Stimulated activated CD8-positive, alpha-beta memory T cell treated with anti-CD3 and anti-CD28 coated beads, Interleukin-15, amount 100 ng/mL, for 4 hours (primary cell): ENCODE measurements at regions not wholly inside any gene's neighbourhood (a gene's known extent, or its start where the extent isn't known, plus 50 kb on each side); places are given as distances from the start of the nearest gene placed in this dataset.

ENCODE experiments used
- DNase-seq, 2 donors: peaks; one replicate each; pipeline ENCODE4 v3.0.0-alpha.2; 2020; ENCODE audit warnings: low read depth in 2 of 2

DNA sequence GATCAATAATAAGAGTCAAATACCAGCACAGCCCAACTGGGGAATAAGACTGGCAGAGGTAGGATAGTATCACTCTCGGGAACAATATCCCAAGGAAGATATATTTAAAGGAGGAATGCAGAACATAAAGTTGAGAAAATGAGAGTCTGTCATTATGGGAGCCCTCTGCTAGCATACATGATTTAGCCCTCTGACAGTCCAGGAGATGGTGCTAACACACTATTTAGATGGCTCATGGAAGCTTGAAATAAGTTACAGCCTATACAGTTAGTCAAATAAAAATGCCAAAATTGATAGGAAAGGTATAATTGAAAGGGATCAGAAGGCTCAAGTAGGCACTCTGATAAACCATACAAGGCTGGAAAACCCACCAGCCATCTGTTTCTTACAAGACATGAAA is 201.0 kb upstream of the NEIL3 start:
- no peak for DNase-seq

DNA sequence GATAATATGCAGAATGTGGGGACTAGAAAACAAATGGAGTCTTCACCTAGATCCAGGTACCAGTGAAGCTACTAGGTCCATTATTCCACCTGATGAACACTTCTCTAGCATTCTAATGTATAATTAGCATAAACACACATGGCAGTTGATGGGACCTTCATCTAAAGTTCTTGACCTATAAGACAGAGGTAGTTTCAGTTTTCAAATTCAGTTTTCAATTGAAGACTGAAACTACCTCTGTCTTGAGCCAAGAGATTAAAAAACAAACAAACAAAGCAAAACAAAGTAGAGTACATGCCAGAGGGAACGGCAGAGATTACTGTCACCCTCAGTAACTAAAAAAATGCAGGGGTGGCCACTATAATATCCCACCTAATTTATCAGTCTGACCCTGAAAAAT is 199.9 kb upstream of the NEIL3 start:
- DNase-seq = no peak

- no peak for DNase-seq
Measured at GRCh38 chr4:177116161-177116560, 193.5 kb upstream of the NEIL3 start.

DNA sequence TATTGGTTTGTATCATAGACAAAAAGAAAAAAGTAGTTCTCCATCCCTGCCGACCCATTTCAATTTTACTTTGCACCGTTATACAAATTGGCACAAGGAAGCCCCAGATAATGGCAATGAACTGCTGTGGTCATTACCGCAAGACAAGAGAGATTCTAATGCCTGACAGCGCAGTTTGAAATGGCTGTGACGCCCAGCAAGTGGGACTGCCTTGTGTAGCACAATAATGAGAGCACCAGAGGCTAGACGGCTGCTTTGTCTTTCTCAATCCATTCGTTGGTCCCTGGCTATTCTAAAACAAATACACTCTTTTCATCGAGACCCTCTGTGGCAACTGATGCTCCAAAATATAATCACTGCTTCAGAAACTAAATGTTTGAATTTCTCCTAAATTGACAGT is 192.4 kb upstream of the NEIL3 start:
- DNase-seq = no peak

GRCh38 chr4:177118596-177118995 is 191.1 kb upstream of the NEIL3 start:
- DNase-seq = no peak

DNA sequence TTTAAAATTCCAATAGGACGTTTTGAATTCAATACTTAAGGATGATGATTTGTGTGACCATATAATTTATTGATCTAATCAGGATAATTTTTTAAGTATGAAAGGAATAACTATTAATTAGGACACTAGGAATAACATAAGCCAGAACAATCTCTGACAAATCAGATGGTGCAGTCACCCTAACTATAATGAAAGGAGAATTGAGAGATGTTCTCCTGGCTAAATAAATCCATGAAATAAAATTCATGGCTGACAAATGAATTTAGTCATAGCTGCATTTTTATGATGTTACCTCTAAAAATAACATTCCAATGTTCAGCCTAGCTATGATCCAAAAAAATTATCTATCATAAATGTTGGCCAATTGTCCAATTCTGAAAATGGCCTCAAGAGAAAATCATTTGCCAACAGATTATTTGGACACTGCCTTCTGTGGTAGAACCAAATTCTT is 190.6 kb upstream of the NEIL3 start:
- no peak for DNase-seq

GRCh38 chr4:177119691-177120090 is 190.0 kb upstream of the NEIL3 start:
- DNase-seq = no peak

DNA sequence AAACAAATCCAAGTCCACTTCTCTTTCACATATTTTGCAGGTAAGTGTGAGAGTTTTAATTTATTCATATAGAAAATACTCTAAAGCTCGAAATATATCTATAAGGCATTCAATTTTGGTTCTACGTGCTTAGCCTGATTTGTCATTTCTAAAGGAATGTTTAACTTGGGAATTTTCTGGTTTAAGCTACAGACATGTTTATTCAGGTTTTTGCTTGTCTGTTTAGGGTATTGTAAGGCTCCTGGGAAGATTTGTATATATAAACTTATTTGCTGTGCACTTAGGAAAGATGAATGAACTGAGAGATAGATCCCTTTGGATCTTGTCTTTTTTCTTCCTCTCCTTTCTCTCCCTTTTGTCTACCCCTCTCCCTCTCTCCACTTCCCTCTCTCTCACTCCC is 185.9 kb upstream of the NEIL3 start:
- no peak for DNase-seq

- no peak for DNase-seq
Measured at GRCh38 chr4:177124349-177125064, 185.2 kb upstream of the NEIL3 start.

DNA sequence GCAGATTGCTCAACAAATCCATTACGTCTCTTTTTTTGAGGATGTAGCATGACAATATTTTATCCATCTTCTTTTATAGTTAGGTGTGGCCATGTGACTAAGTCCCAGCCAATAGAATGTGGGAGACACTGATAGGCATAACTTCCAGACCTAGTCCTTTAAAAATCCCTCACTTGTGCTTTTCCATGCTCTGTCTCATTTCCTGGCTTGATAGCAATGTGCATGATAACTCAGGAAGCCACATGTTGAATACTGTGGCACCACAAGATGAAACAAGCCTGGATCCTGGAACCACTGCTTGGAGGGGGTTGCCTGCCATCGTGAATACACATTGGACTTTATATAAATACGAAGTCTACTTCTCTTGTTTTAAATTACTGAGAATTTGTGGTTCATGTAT is 184.0 kb upstream of the NEIL3 start:
- DNase-seq = no peak

GRCh38 chr4:177127658-177128057 is 182.0 kb upstream of the NEIL3 start:
- DNase-seq = no peak

GRCh38 chr4:177128306-177128705 is 181.4 kb upstream of the NEIL3 start:
- no peak for DNase-seq

GRCh38 chr4:177131736-177132135 is 177.9 kb upstream of the NEIL3 start:
- no peak for DNase-seq

GRCh38 chr4:177147668-177148067 is 162.0 kb upstream of the NEIL3 start:
- DNase-seq = no peak

- no peak for DNase-seq
Measured at GRCh38 chr4:177155454-177155853, 154.2 kb upstream of the NEIL3 start.

DNA sequence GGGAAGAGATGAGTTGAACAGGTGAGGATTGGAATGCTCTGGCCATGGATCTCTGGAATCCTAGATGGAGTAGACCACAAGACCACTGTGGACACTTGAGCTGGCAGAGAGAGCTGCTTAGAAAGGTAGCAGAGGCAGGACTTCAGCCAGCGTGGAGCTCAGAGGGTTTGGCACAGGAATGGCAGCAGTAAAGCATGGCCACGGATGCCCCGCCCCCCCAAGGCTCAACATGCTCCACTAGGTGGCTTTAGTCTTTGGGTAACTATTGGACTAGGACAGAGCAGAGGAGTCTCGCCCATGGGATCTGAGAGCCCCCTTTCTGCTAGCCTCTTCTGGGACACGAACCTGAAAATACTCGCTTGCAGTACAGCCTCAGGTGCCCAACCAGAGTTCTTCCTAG is 150.1 kb upstream of the NEIL3 start:
- no peak for DNase-seq

GRCh38 chr4:177161781-177162180 is 147.9 kb upstream of the NEIL3 start:
- DNase-seq = no peak

DNA sequence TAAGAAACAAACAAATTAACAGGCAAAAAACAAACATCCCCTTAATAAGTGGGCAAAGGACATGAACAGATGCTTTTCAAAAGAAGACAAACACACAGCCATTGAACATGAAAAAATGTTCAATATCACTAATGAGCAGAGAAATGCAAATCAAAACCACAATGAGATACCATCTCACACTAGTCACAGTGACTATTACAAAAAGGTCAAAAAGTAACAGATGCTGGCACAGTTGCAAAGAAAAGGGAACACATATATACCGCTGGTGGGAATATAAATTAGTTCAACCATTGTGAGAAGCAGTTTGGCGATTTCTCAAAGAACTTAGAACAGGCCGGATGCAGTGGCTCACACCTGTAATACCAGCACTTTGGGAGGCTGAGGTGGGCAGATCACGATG is 146.1 kb upstream of the NEIL3 start:
- no peak for DNase-seq

GRCh38 chr4:177171588-177171987 is 138.1 kb upstream of the NEIL3 start:
- no peak for DNase-seq

DNA sequence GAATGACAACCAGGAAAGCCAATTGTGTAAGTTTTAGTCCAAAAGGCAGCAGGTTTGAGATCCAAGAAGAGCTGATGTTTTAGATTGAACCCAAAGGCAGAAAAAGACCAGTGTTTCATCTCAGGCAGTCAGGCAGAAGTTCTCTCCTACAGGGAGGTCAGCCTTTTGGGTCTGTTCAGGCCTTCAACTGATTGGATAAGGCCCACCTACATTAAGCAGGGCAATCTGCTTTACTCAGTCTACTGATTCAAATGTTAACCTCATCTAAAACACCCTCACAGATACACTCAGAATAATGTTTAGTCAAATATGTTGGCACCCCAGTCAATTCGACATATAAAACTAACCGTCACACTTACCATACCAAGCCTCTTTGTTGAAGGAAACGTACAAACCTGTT is 134.2 kb upstream of the NEIL3 start:
- no peak for DNase-seq

- no peak for DNase-seq
Measured at GRCh38 chr4:177177541-177178081, 132.1 kb upstream of the NEIL3 start.

GRCh38 chr4:177178246-177178645 is 131.4 kb upstream of the NEIL3 start:
- DNase-seq = no peak

- DNase-seq = no peak
Measured at GRCh38 chr4:177182166-177182565, 127.5 kb upstream of the NEIL3 start.

DNA sequence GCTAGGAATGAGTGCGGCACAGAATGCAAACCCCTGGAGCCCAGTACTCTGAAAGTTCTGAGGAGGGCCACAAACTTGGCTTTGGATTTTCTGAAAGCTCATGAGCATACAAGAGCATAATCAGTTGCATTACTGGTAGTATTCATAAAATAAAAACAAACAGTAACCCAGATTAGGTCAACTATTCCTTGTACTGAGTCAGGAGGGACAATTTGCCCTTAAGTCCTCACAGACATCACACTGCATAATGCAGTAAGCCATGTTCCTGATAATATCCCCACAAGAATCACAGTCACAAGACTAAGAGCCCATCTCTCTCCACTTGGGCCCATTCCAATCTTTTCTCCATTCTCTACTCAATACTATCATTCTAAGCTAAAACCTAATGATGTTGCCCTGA is 126.9 kb upstream of the NEIL3 start:
- DNase-seq = no peak
